ENCODE measurements at regions not wholly inside any gene's neighbourhood (a gene's known extent, or its start where the extent isn't known, plus 50 kb on each side); places are given as distances from the start of the nearest gene placed in this dataset.

GRCh38 chr3:31213869-31214486, 318.7 kb upstream of the STT3B start:
- no peaks in the 10 kb centered on the region for H3K4me1 ChIP-seq (ENCODE audit: low read depth, poor library complexity, severe bottlenecking)
- H3K4me2 ChIP-seq: no peak overlapping the region
- H3K27ac ChIP-seq: no peak overlapping the region

GRCh38 chr3:31218082-31218481, 314.6 kb upstream of the STT3B start:
- Histone ChIP-seq H3K27ac (no peak overlapping the region), H3K4me3 (IDR thresholded peaks at IDR 0.05; ENCODE audit: insufficient read depth, low read depth, low read length) (no peak overlapping the region), H4K20me1 (ENCODE audit: insufficient read depth) (no peaks in the 10 kb centered on the region), H3K79me2 (ENCODE audit: insufficient read depth, low read depth) (no peaks in the 10 kb centered on the region), H3K4me2 (no peak overlapping the region), H3K27me3 (ENCODE audit: insufficient read depth, low read depth) (no peaks in the 10 kb centered on the region), H2AFZ (ENCODE audit: low read depth) (no peak overlapping the region), H3K36me3 (ENCODE audit: insufficient read depth) (no peaks in the 10 kb centered on the region), H3K4me1 (ENCODE audit: low read depth, poor library complexity, severe bottlenecking) (no peaks in the 10 kb centered on the region), H3K9ac (no peak overlapping the region)
- no peak for TF ChIP-seq CTCF (conservative IDR thresholded peaks at IDR 0.05; ENCODE audit: low read depth, low read length)

More at GRCh38 chr3:31213869-31214486, 318.7 kb upstream of the STT3B start:
- Histone ChIP-seq H3K36me3 (ENCODE audit: insufficient read depth) (no peaks in the 10 kb centered on the region), H3K4me3 (IDR thresholded peaks at IDR 0.05; ENCODE audit: insufficient read depth, low read depth, low read length) (no peak overlapping the region), H3K9ac (no peak overlapping the region), H2AFZ (ENCODE audit: low read depth) (no peak overlapping the region), H4K20me1 (ENCODE audit: insufficient read depth) (no peaks in the 10 kb centered on the region), H3K79me2 (ENCODE audit: insufficient read depth, low read depth) (no peaks in the 10 kb centered on the region), H3K27me3 (ENCODE audit: insufficient read depth, low read depth) (no peaks in the 10 kb centered on the region)
- no peak for TF ChIP-seq CTCF (conservative IDR thresholded peaks at IDR 0.05; ENCODE audit: low read depth, low read length)

GRCh38 chr3:31219131-31219843, 313.4 kb upstream of the STT3B start:
- no peaks in the 10 kb centered on the region for H3K36me3 ChIP-seq (ENCODE audit: insufficient read depth)
- no peak overlapping the region for H3K4me2 ChIP-seq
- H3K79me2 ChIP-seq (ENCODE audit: insufficient read depth, low read depth): no peaks in the 10 kb centered on the region
- no peaks in the 10 kb centered on the region for H3K4me1 ChIP-seq (ENCODE audit: low read depth, poor library complexity, severe bottlenecking)
- no peak overlapping the region for H3K4me3 ChIP-seq (IDR thresholded peaks at IDR 0.05; ENCODE audit: insufficient read depth, low read depth, low read length)
- no peaks in the 10 kb centered on the region for H3K27me3 ChIP-seq (ENCODE audit: insufficient read depth, low read depth)
- TF ChIP-seq CTCF (conservative IDR thresholded peaks at IDR 0.05; ENCODE audit: low read depth, low read length): no peak
- no peak overlapping the region for H2AFZ ChIP-seq (ENCODE audit: low read depth)
- no peaks in the 10 kb centered on the region for H4K20me1 ChIP-seq (ENCODE audit: insufficient read depth)
- H3K27ac ChIP-seq: no peak overlapping the region
- H3K9ac ChIP-seq: no peak overlapping the region

DNA sequence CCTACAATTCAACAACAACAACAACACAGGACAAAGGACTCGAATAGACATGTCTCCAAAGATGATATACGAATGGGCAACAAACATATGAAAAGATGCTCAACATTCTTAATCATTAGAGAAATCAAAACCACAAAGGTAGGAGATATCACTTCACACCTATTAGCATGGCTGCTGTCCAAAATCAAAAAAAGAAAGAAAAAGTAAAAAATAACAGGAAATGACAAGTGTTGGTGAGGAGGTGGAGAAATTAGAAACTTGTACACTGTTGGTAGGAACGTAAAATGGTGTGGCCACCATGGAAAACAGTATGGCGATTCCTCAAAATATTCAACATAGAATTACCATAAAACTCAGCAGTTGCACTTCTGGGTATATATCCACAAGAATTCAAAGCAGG, 312.3 kb upstream of the STT3B start:
- Histone ChIP-seq H3K9ac (no peak overlapping the region), H3K79me2 (ENCODE audit: insufficient read depth, low read depth) (no peaks in the 10 kb centered on the region), H3K4me3 (IDR thresholded peaks at IDR 0.05; ENCODE audit: insufficient read depth, low read depth, low read length) (no peak overlapping the region), H3K27ac (no peak overlapping the region), H2AFZ (ENCODE audit: low read depth) (no peak overlapping the region), H3K36me3 (ENCODE audit: insufficient read depth) (no peaks in the 10 kb centered on the region), H3K4me2 (no peak overlapping the region), H3K4me1 (ENCODE audit: low read depth, poor library complexity, severe bottlenecking) (no peaks in the 10 kb centered on the region), H3K27me3 (ENCODE audit: insufficient read depth, low read depth) (no peaks in the 10 kb centered on the region), H4K20me1 (ENCODE audit: insufficient read depth) (no peaks in the 10 kb centered on the region)
- no peak for TF ChIP-seq CTCF (conservative IDR thresholded peaks at IDR 0.05; ENCODE audit: low read depth, low read length)
